Aorta (tissue), 5 donors: ENCODE measurements at regions not wholly inside any gene's neighbourhood (a gene's known extent, or its start where the extent isn't known, plus 50 kb on each side); places are given as distances from the start of the nearest gene placed in this dataset.

Experiments
- ATAC-seq: fragments of 200-7000 bp; cut with Tn5 transposase; one replicate; pipeline ENCODE4 v1.9.1; 2022; ENCODE audit warnings: moderate library complexity; ENCODE audit not compliant: low FRiP score
- DNase-seq, 2 donors: peaks; one replicate each; pipeline ENCODE4 v3.0.0-alpha.2; 2020
- H3K27ac ChIP-seq, 2 donors: one replicate each; pipeline ENCODE4 v1.5.1; 2013; ENCODE audit warnings: low read length in 2 of 2, mild to moderate bottlenecking in 2 of 2, moderate library complexity in 2 of 2, control low read depth in 1 of 2, inconsistent platforms in 1 of 2, low read depth in 1 of 2
- H3K27me3 ChIP-seq, 2 donors: one replicate each; pipeline ENCODE4 v1.6.1; 2013; ENCODE audit warnings: control low read depth in 1 of 2, low read length in 1 of 2, mild to moderate bottlenecking in 1 of 2, moderate library complexity in 1 of 2; ENCODE audit not compliant: insufficient read depth in 2 of 2, control insufficient read depth in 1 of 2
- H3K36me3 ChIP-seq, 2 donors: one replicate each; pipeline ENCODE4 v1.6.1; 2013; ENCODE audit warnings: control low read depth in 1 of 2, low read length in 1 of 2, mild to moderate bottlenecking in 1 of 2; ENCODE audit not compliant: insufficient read depth in 2 of 2, control insufficient read depth in 1 of 2
- H3K4me1 ChIP-seq, 2 donors: one replicate each; pipeline ENCODE4 v1.6.1; 2013; ENCODE audit warnings: low read length in 2 of 2, control low read depth in 1 of 2, mild to moderate bottlenecking in 1 of 2, moderate library complexity in 1 of 2; ENCODE audit not compliant: insufficient read depth in 2 of 2, control insufficient read depth in 1 of 2
- H3K4me3 ChIP-seq, 2 donors: one replicate each; pipeline ENCODE4 v1.5.1; 2013; ENCODE audit warnings: low read length in 2 of 2, control low read depth in 1 of 2, mild to moderate bottlenecking in 1 of 2
- H3K9me3 ChIP-seq: one replicate; pipeline ENCODE4 v1.6.1; 2013; ENCODE audit warnings: mild to moderate bottlenecking, low read length; ENCODE audit not compliant: control insufficient read depth
- whole genome bisulfite sequencing, 2 donors: extraction: QIAGEN DNeasy Blood & Tissue Kit; methylation state at CpG; one replicate each; pipeline ENCODE4 v1.1.7; 2013; 5-methylcytosine and 5-hydroxymethylcytosine counted together
- intact Hi-C, 2 donors: fragments of 100-400 bp; cut with DNase I; formaldehyde crosslinking; loops; one replicate each; pipeline versions ENCODE4 v1.14.2 to v1.15.0; 2022
- donor health status: healthy with polysubstance abuse.
- donor health status: Bipolar disorder and iron deficiency.
- donor health status: DM: no; HTN: no; CAD: no.
- donor health status: DM: no; HTN: no; CAD: no.
- donor health status: DM: yes; HTN: yes; CAD: no.

- 83 to 90% methylated on average over 1 of the region's 1 CpG for WGBS, 2 donors
- H3K36me3 ChIP-seq: no peaks in the 10 kb centered on the region
- no peaks in the 10 kb centered on the region for H3K9me3 ChIP-seq
- no peak for ATAC-seq
- no peak overlapping the region for H3K27ac ChIP-seq
- H3K27me3 ChIP-seq: no peaks in the 10 kb centered on the region
- no peak for DNase-seq
- intact Hi-C loops: no loop called here
- no peaks in the 10 kb centered on the region for H3K4me1 ChIP-seq
- no peak overlapping the region for H3K4me3 ChIP-seq
Measured at GRCh38 chr12:14310866-14311265, 54.6 kb upstream of the ATF7IP start.

- H3K9me3 ChIP-seq: no peaks in the 10 kb centered on the region
- no peak overlapping the region for H3K27ac ChIP-seq
- ATAC-seq (no peak), DNase-seq (no peak)
- intact Hi-C loops: no loop called here
- no peaks in the 10 kb centered on the region for H3K36me3 ChIP-seq
- no peaks in the 10 kb centered on the region for H3K4me1 ChIP-seq
- H3K4me3 ChIP-seq: no peak overlapping the region
- 95% methylated on average over 7 of the region's 7 CpGs for WGBS, 2 donors
- no peaks in the 10 kb centered on the region for H3K27me3 ChIP-seq
Measured at GRCh38 chr12:14313379-14314138, 51.9 kb upstream of the ATF7IP start.

- WGBS, 2 donors: 89 to 91% methylated on average over 6 of the region's 6 CpGs
- intact Hi-C loops: no loop called here
- Histone ChIP-seq H3K27ac (no peak overlapping the region), H3K9me3 (no peaks in the 10 kb centered on the region), H3K4me3 (no peak overlapping the region), H3K36me3 (no peaks in the 10 kb centered on the region), H3K4me1 (no peaks in the 10 kb centered on the region), H3K27me3 (no peaks in the 10 kb centered on the region)
- DNase-seq (no peak), ATAC-seq (no peak)
Measured at GRCh38 chr12:14314801-14315200, 50.7 kb upstream of the ATF7IP start.

- H3K27ac ChIP-seq: no peak overlapping the region
- H3K27me3 ChIP-seq: no peaks in the 10 kb centered on the region
- intact Hi-C loops: no loop called here
- H3K4me3 ChIP-seq: no peak overlapping the region
- no peak for ATAC-seq
- no peak for DNase-seq
- no peaks in the 10 kb centered on the region for H3K9me3 ChIP-seq
- no peaks in the 10 kb centered on the region for H3K36me3 ChIP-seq
- H3K4me1 ChIP-seq: no peaks in the 10 kb centered on the region
Measured at GRCh38 chr12:14315501-14315900, 50.0 kb upstream of the ATF7IP start.
